Retina (tissue), 1 donor: ENCODE measurements at regions not wholly inside any gene's neighbourhood (a gene's known extent, or its start where the extent isn't known, plus 50 kb on each side); places are given as distances from the start of the nearest gene placed in this dataset.
A peak's percentile ranks its signal among the peaks of the same experiment; 100 is the strongest.

Experiments used
- DNase-seq: peaks from one replicate; pipeline ENCODE4 v3.0.0-alpha.2; 2016

DNA sequence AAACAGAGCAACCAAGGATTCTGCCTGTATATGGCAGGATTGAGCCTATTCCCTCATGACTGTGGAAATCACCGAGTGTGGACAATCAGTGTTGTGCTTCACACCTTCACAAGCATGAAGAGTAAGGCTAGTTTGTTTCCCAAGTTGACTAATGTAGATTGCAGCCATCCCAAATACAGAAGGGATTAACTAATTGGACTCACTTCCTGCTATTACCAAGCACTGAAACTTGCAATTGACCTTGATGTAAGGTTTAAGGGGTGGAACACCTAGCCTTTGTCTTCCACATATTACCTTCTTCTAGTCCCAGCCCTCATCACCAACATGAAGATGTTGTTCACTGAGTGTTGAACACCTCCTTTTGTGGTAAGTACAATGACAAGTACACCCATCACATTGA is 120.9 kb upstream of the RND3 start:
- no peak for DNase-seq

- DNase-seq = peak; percentile 35
Observed at GRCh38 chr2:150607390-150607811, 119.9 kb upstream of the RND3 start.

- DNase-seq = peak; percentile 1
Observed at GRCh38 chr2:150606380-150607060, 119.1 kb upstream of the RND3 start.

GRCh38 chr2:150605664-150606063 is 118.2 kb upstream of the RND3 start:
- DNase-seq = no peak

- DNase-seq = no peak
Observed at GRCh38 chr2:150601280-150602038, 114.0 kb upstream of the RND3 start.

DNA sequence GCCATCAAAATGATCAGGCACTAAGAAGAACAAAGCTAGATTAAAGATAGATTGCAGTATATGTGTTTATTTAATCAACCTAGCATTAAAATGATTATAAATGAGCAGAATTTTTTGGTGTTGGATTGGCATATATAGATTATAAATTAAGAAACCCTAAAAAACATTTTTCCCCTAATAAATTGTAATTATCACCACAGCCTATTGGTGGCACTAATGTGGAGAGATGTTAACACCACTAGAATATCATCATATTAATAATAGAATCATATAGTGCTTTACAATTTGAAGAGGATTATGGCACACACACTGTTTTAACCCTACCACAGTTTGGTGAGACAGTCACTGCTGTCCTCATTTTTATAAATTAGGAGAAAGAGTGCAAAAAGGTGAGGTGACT is 112.4 kb upstream of the RND3 start:
- no peak for DNase-seq

GRCh38 chr2:150598383-150598782 is 110.9 kb upstream of the RND3 start:
- no peak for DNase-seq

GRCh38 chr2:150595803-150596470 is 108.5 kb upstream of the RND3 start:
- peak; percentile 26 for DNase-seq

DNA sequence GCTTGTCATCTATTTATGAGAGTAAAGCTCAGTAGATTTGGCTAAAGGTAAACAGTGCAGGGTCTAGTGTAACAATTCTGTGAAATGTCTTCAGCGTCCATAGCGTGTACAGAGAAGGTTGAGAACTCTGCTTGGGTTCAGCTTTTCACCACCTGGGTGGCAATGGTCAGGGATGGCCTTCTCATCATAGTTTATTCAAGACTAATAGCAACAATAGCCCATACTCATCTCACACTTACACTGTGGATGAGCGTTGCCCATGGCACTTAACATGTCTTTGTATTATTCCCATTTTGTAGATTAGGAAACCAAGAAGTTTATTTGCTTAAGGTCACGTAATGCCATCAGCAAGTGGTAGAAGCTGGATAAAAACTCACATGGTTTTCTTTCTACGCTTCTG is 106.8 kb upstream of the RND3 start:
- no peak for DNase-seq

- no peak for DNase-seq
Observed at GRCh38 chr2:150591496-150592285, 104.2 kb upstream of the RND3 start.

GRCh38 chr2:150589681-150590080 is 102.2 kb upstream of the RND3 start:
- no peak for DNase-seq

DNA sequence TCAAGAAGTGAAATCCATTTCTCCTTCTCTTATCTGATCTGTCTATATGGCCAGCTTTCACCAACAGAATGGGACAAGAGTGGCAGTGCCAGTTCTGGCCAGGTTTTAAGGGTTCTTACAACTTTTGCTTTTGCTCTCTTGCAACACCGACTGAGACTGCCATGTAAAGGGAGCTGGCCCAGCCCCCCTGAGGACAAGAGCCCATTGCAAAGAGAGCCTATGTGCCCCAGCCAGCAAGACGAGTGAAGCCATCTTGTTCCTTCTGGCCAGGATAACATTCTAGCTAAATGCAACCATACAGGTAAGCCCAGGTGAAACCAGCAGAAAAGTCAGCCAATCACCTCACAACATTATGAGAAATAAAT is 101.0 kb upstream of the RND3 start:
- no peak for DNase-seq

DNA sequence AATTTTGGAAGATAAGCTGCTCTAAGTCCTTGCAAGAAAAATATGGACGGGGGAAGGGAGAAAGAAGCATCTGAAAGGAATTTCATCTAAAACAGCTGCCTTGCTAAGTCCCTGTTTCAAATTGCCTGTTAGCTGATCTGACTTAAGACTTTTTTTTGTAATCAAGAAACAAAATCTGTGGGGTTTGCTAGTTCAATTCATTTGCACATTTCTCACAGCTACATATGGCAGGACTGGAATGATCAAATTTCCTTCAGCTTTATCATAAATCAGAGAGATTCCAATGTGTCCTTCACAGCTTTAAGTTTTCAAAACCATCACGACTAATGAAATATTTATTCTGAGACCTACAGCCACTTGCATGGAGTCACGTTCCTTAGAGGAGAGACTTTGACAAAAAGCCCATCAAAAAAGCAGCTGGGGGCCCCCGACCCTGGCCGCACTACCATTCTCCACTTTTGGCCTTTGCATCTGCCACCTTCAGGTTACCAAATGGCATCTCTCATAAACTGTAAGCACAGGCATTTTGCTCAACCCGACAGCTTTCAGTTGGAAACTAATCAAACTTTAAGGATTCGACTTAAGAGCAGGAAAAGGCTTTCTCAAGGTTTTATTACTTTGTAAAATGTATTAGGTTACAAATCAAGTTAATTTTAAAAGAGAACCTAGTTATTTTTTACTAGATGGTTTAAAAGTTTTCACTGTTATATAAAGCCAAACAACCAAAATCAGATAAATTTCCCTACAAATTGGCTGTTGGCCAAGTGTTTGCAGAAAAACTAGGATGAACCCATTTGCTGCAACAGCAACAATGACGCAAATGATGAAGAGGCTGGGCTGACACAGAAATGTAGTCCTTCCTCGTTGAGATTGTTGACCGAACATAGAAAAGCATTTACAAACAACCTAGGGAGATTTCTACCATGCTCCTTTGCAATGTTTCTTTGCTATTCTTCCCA is 100.4 kb upstream of the RND3 start:
- no peak for DNase-seq

GRCh38 chr2:150586858-150587257 is 99.4 kb upstream of the RND3 start:
- DNase-seq = no peak

DNA sequence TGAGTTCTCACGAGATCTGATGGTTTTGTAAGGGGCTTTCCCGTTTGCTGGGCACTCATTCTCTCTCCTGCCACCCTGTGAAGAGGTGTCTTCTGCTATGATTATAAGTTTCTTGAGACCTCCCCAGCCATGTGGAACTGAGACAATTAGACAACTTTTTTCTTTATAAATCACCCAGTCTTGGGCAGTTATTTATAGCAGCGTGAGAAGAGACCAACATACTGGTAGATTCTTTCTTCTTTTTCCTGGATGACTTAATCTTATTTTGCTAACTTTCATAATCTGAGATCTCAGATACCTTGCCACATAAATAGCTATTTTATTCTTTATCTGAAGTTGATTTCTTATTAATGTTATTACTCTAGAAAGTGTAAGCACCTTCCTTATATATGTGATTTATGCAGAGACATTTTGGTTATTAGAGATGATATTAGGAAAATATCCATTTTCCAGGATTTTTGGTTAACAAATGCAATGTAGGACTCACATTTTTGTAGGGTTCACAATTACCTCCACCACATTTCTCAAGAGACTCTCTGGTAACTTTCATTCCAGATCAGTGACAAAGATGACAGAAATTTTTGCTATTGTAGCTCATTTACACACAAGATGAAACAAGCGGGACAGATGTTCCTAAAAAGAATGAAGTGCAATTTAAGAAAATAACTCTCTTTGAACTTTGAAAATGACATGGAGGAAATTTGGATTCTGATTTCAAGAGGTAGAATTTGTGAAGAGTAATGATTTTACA is 97.9 kb upstream of the RND3 start:
- no peak for DNase-seq

DNA sequence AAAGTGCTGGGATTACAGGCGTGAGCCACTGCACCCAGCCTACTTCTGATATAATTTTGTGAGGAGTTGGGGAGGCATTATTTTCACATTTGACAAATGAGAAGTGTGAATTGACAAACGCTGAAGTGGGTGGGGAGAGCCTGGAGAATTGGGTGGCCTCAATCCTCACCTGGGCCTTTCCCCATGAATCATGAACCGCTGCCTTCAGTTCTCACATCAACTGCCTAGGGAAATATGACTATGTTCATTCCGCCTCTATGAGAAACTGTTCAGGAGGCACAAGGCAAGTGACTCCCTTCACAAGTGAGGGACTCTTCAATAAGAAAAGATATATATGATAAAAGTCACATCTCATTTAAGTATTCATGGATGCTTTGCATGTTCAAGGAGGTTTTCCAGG is 96.6 kb upstream of the RND3 start:
- DNase-seq = no peak

- no peak for DNase-seq
Observed at GRCh38 chr2:150581717-150582472, 94.4 kb upstream of the RND3 start.

- no peak for DNase-seq
Observed at GRCh38 chr2:150578481-150578880, 91.0 kb upstream of the RND3 start.

- DNase-seq = no peak
Observed at GRCh38 chr2:150575861-150576260, 88.4 kb upstream of the RND3 start.

- DNase-seq = no peak
Observed at GRCh38 chr2:150572961-150573395, 85.5 kb upstream of the RND3 start.
